ENCODE measurements at regions not wholly inside any gene's neighbourhood (a gene's known extent, or its start where the extent isn't known, plus 50 kb on each side); places are given as distances from the start of the nearest gene placed in this dataset.

DNA sequence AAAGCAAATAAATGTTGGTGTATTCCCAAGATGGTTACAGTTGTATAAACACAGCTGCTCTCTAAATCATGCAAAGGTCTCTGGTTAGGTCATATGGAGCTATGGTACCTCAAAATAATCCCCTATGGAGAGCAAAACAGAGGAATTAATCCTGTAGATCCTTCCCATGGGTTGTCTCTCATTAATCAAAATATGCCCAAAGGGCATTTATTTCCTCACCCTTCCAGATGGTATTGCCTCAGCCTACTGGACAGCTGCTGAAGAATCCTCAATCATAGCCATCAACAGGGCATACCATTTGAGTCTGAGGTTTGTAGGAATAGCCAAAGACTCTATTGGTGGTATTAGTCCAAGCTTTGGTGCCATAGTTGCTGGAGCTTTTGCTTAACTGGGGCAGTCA is 360.9 kb downstream of the RPL10L start:
- DNase-seq (ENCODE audit: low read depth, low spot score), result no peak

DNA sequence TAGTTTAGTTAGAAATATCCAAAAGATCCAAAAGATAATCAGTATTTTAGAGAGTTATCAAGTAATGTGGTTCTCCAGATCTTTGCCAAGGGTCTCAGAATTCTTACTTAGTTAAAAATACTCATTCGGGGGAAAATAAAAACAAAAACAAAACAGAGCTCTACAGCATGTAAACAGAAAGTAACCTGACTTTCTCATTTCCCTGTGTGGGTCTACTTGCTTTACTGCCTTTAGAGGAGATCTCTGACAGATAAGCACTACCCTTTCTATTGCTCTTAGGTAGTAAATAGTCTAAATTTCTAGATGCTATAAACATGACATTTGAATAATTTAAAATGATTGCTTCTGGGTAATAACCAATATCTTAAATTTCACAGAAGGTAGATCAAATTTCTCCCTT is 371.8 kb downstream of the RPL10L start:
- no peak for DNase-seq (ENCODE audit: low read depth, low spot score)

DNA sequence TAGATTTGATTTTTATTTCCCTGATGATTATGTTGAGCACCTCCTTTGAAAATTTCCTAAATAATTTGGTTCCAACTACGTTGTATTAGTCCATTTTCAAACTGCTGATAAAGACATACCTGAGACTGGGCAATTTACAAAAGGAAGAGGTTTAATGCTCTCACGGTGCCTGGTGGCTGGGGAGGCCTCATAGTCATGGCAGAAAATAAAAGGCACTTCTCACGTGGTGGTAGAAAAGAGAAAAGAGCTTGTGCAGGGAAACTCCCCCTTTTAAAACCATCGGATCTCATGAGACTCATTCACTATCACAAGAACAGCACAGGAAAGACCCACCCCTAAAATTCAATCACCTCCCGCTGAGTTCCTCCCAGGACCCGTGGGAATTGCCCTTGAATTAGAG is 372.3 kb downstream of the RPL10L start:
- no peak for DNase-seq (ENCODE audit: low read depth, low spot score)

DNA sequence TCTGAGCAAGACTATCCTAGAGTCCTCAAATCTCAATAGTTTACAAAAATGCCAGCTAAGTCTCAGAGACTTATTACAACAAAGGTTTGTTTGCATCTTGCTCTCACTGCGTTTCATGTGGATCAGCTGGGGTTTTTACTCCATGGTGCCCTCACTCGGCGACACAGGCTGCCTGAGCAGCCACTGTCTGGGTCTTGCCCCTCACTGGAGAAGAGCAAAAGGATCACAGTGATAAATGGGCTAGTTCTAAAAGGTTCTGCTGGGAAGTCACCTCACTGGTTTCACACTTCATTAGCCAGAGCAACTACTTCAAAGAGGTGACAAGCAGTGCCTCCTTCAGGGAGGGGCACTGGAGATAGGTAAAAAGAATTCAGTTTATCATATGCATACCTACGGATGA is 392.0 kb downstream of the RPL10L start:
- peak; percentile 5 for DNase-seq (ENCODE audit: low read depth, low spot score)

DNA sequence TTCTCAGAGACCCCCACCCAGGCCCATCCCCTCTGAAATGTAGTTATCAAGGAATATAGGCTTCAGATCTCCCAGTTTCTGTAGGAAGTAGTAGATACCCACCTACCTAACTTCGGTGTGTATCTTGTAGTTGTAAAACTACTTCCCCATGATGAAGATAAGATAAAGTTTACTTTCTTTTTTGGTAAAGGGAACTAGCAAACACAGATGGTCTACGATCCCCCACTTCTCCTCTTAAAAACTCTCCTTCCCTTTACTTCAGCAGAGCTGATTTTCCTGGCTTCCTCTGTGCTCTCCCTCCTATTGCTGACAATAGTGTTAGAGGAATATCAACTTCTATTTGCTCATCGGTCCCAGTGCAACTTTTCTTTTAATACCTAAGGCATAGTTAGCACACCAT is 395.2 kb downstream of the RPL10L start:
- DNase-seq (ENCODE audit: low read depth, low spot score), result no peak

GRCh38 chr14:46250113-46250703 is 401.4 kb downstream of the RPL10L start:
- no peak for DNase-seq (ENCODE audit: low read depth, low spot score)

- no peak for DNase-seq (ENCODE audit: low read depth, low spot score)
Measured at GRCh38 chr14:46248001-46248630, 403.5 kb downstream of the RPL10L start.

DNA sequence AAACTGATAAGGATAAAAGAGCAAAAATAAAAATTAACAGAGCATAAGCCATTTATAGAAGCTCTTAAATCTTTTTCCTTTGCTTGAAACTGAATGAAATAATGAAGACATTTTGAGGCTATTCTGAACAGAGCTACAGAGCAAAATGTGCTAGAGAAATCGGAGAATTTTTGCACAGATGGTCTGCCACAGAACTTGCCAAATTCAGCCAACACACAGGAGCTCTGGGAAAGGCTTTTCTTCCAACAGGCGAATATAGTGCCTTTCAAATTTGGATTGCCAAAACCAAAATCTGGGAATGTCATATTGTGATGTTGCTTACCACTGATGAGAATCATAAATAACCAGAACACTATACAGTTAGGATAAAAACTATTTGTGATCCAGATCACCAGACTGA is 406.3 kb downstream of the RPL10L start:
- DNase-seq (ENCODE audit: low read depth, low spot score), result no peak

GRCh38 chr14:46233786-46234185 is 417.8 kb downstream of the RPL10L start:
- DNase-seq (ENCODE audit: low read depth, low spot score), result no peak

DNA sequence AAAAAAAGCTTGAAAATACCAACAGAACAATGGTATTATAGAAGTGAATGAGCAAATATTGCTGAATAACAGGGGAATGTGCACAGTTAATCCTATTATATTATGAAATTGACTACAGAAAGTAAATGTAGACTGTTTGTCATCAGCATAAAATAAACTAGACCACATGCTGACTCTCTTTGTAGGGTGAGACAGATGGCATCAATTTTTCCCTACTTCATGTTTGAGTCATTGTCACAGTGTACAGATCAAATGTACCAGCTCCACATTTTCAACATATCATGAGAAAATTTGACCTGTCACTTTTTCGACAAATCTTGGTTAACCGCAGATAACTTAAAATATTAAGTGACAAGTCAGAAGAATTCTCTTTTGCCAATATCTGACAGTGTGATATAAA is 421.0 kb downstream of the RPL10L start:
- no peak for DNase-seq (ENCODE audit: low read depth, low spot score)

DNA sequence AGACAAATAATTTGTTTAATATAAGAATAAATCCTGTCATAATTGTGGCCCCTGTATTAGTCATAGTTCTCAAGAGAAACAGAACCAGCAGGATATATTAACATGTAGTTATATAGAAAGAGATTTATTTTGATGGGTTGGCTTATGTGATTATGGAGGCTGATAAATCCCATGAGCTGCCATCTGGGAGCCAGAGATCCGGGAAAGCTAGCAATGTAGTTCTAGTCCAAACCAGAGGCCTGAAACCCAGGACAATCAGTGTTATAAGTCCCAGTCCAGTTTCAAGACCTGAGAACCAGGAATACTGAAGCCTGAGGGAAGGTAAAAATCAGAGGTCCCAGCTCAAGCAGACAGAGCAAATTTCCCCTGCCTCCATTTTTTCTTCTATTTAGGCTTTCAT is 435.8 kb downstream of the RPL10L start:
- DNase-seq (ENCODE audit: low read depth, low spot score), result no peak

DNA sequence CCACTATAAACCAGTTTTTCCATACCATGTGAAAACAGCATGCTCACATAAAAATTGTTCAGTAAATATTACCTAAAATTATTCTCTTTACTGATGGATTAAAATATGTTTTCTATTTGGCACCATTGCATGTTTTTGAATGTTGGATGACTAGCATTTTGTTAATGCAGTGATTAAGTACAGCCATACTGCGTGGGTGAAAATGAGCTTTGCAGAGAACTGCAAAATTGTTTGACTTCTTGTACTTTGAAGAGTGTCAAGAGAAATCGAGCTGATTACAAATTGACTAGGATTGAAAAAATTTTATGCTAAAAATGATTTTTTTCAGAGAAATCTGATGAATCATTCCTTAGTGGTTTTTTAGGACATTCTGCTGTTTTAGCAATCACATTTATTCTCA is 452.9 kb downstream of the RPL10L start:
- no peak for DNase-seq (ENCODE audit: low read depth, low spot score)

GRCh38 chr14:46197856-46198255 is 453.7 kb downstream of the RPL10L start:
- no peak for DNase-seq (ENCODE audit: low read depth, low spot score)
